GM12878 (cell line): ENCODE measurements at regions not wholly inside any gene's neighbourhood (a gene's known extent, or its start where the extent isn't known, plus 50 kb on each side); places are given as distances from the start of the nearest gene placed in this dataset.

Source experiments
- ATAC-seq: fragments of 200-7000 bp; cut with Tn5 transposase; 3 replicates; pipeline ENCODE4 v1.9.1; 2020; ENCODE audit warnings: mild to moderate bottlenecking, moderate library complexity
- BruUV-seq: library from RNA; stranded (reverse); fragments of 400-500 nt; replicated peaks from 2 replicates; lab custom pipeline; 2021; lab: Mats Ljungman, UMichigan
- CTCF ChIA-PET: fragments of 300-600 bp; sonication (Branson Sonifier 250); formaldehyde crosslinking; extraction: SDS; loops from one replicate; lab custom pipeline; 2021; ENCODE audit warnings: inconsistent platforms; lab: Yijun Ruan, JAX
- POLR2A ChIA-PET: fragments of 350-600 bp; formaldehyde crosslinking; extraction: SDS; loops from one replicate; lab custom pipeline; 2021; ENCODE audit warnings: inconsistent platforms; lab: Charles Lee
- RAD21 ChIA-PET: fragments of 300-600 bp; sonication (Branson Sonifier 250); formaldehyde crosslinking; loops from one replicate; lab custom pipeline; 2023; ENCODE audit warnings: antibody characterized with exemption; ENCODE audit not compliant: unreplicated experiment; lab: Charles Lee
- SMC1A ChIA-PET: fragments of 300-600 bp; sonication (Branson Sonifier 250); formaldehyde crosslinking; loops from one replicate; lab custom pipeline; 2023; ENCODE audit not compliant: unreplicated experiment, uncharacterized antibody; lab: Charles Lee
- DNase-seq: peaks from one replicate; pipeline ENCODE4 v3.0.0-alpha.2; 2011; ENCODE audit warnings: low read depth, low spot score
- FAIRE-seq: peaks from 3 replicates; lab custom pipeline; 2011; peaks lifted over from hg19 to GRCh38; lab: Jason Lieb, UNC
- H2AFZ ChIP-seq: 2 replicates; pipeline ENCODE4 v1.6.0; 2011; ENCODE audit warnings: low read depth, low read length, control low read depth; ENCODE audit not compliant: control insufficient read depth
- H3K27ac ChIP-seq: 2 replicates; pipeline ENCODE4 v1.5.1; 2011; ENCODE audit warnings: control low read depth; ENCODE audit not compliant: control insufficient read depth, insufficient read depth
- H3K27me3 ChIP-seq, 2 experiments: replicated peaks in 1 of 2; 2 replicates each; pipeline versions ENCODE4 v1.6.0 to v1.6.1; 2011; ENCODE audit warnings: low read length in 1 of 2; ENCODE audit not compliant: control insufficient read depth in 2 of 2, insufficient read depth in 2 of 2
- H3K36me3 ChIP-seq, 2 experiments: 2 replicates each; pipeline ENCODE4 v1.5.1; 2011; ENCODE audit warnings: low read length in 1 of 2; ENCODE audit not compliant: control insufficient read depth in 2 of 2, insufficient read depth in 2 of 2
- H3K4me1 ChIP-seq: 2 replicates; pipeline ENCODE4 v1.6.1; 2011; ENCODE audit warnings: mild to moderate bottlenecking, low read length, moderate library complexity, mixed read lengths; ENCODE audit not compliant: control insufficient read depth, insufficient read depth
- H3K4me2 ChIP-seq: 2 replicates; pipeline ENCODE4 v1.6.0; 2011; ENCODE audit warnings: control low read depth; ENCODE audit not compliant: control insufficient read depth, insufficient read depth
- H3K4me3 ChIP-seq: fragments of 200-600 bp; sonication (generic); 2 replicates; pipeline ENCODE4 v1.5.1; 2016
- H3K79me2 ChIP-seq: 2 replicates; pipeline ENCODE4 v1.6.0; 2011; ENCODE audit warnings: low read length; ENCODE audit not compliant: control insufficient read depth, insufficient read depth
- H3K9ac ChIP-seq: 2 replicates; pipeline ENCODE4 v1.8.0; 2011; ENCODE audit warnings: low read length, control low read depth, mixed read lengths; ENCODE audit not compliant: control insufficient read depth, insufficient read depth
- H3K9me3 ChIP-seq: replicated peaks from 3 replicates; pipeline ENCODE4 v1.5.1; 2011; ENCODE audit warnings: mild to moderate bottlenecking, low read length; ENCODE audit not compliant: control insufficient read depth, insufficient read depth
- H4K20me1 ChIP-seq: 2 replicates; pipeline ENCODE4 v1.6.0; 2011; ENCODE audit not compliant: control insufficient read depth, insufficient read depth
- CEBPB ChIP-seq, 2 experiments: fragments of 150-350 bp in 1 of 2; IDR thresholded peaks; 2 replicates each; pipeline ENCODE4 v1.6.1; 2012 to 2014; ENCODE audit warnings: low read depth in 2 of 2, low read length in 2 of 2, borderline replicate concordance in 1 of 2, inconsistent platforms in 1 of 2
- DPF2 ChIP-seq: fragments of 450-650 bp; IDR thresholded peaks from 2 replicates; pipeline ENCODE4 v1.6.1; 2017; ENCODE audit warnings: mild to moderate bottlenecking
- MEF2B ChIP-seq: fragments of 450-650 bp; IDR thresholded peaks from 2 replicates; pipeline ENCODE4 v1.6.1; 2018; ENCODE audit warnings: mild to moderate bottlenecking, moderate library complexity; ENCODE audit not compliant: partially characterized antibody, poor library complexity, severe bottlenecking
- MTA2 ChIP-seq: fragments of 450-650 bp; IDR thresholded peaks from 2 replicates; pipeline ENCODE4 v1.6.1; 2016; ENCODE audit warnings: low read depth, mild to moderate bottlenecking, moderate library complexity
- POLR2A ChIP-seq: IDR thresholded peaks from 2 replicates; pipeline ENCODE4 v1.6.1; 2011; ENCODE audit warnings: low read depth, mild to moderate bottlenecking, low read length
- POLR2AphosphoS5 ChIP-seq: IDR thresholded peaks from 2 replicates; pipeline ENCODE4 v1.6.1; 2011; ENCODE audit warnings: mild to moderate bottlenecking, low read length, inconsistent platforms
- RAD51 ChIP-seq: fragments of 450-650 bp; IDR thresholded peaks from 2 replicates; pipeline ENCODE4 v1.6.1; 2016; ENCODE audit warnings: moderate library complexity, mild to moderate bottlenecking, inconsistent platforms
- SMARCA5 ChIP-seq: fragments of 450-650 bp; IDR thresholded peaks from 2 replicates; pipeline ENCODE4 v1.6.1; 2017; ENCODE audit warnings: mild to moderate bottlenecking
- SP1 ChIP-seq: IDR thresholded peaks from one replicate; pipeline ENCODE4 v1.6.1; 2011; ENCODE audit warnings: low read depth, low read length
- STAT3 ChIP-seq: IDR thresholded peaks from 2 replicates; pipeline ENCODE4 v1.6.1; 2011; ENCODE audit warnings: low read depth, low read length, improper control_type of control experiment
- TBL1XR1 ChIP-seq: IDR thresholded peaks from 2 replicates; pipeline ENCODE4 v1.6.1; 2012; ENCODE audit warnings: low read depth, low read length, improper control_type of control experiment
- ZNF217 ChIP-seq: fragments of 450-650 bp; IDR thresholded peaks from 2 replicates; pipeline ENCODE4 v1.6.1; 2017; ENCODE audit warnings: antibody characterized with exemption, mild to moderate bottlenecking
- ZNF274 ChIP-seq: IDR thresholded peaks from one replicate; pipeline ENCODE4 v1.8.0; 2011; ENCODE audit not compliant: insufficient read length, insufficient read depth
- ZNF384 ChIP-seq: IDR thresholded peaks from 2 replicates; pipeline ENCODE4 v1.6.1; 2012; ENCODE audit warnings: low read depth, mild to moderate bottlenecking, low read length, improper control_type of control experiment, borderline replicate concordance
- WGBS: methylation state at CpG from one replicate; pipeline ENCODE4 v1.1.6; 2016; ENCODE audit warnings: low lambda C conversion rate; ENCODE audit not compliant: insufficient replicate concordance, insufficient coverage; ENCODE audit errors: missing lambda C conversion rate; 5-methylcytosine and 5-hydroxymethylcytosine counted together
- in situ Hi-C: fragments of 300-500 bp; cut with MboI; formaldehyde crosslinking; loops from 9 replicates; pipeline ENCODE4 v1.14.3; 2018; ENCODE audit warnings: mixed read lengths
- intact Hi-C: fragments of 100-400 bp; cut with micrococcal nuclease; formaldehyde crosslinking; loops from one replicate; pipeline ENCODE4 v1.14.2; 2022; ENCODE audit not compliant: unreplicated experiment
- TF ChIP-seq, protein P1 (sequence below): fragments of 450-650 bp; formaldehyde crosslinking; IDR thresholded peaks from 2 replicates; pipeline ENCODE4 v1.4.0; 2020; ENCODE audit warnings: mild to moderate bottlenecking, moderate library complexity
- TF ChIP-seq, protein P2 (sequence below): IDR thresholded peaks from 2 replicates; pipeline ENCODE4 v1.6.1; 2012; ENCODE audit warnings: low read depth, low read length, improper control_type of control experiment
- TF ChIP-seq, protein P3 (sequence below): IDR thresholded peaks from 2 replicates; pipeline ENCODE4 v1.6.1; 2012; ENCODE audit warnings: low read depth, low read length, improper control_type of control experiment
- TF ChIP-seq, protein P4 (sequence below): IDR thresholded peaks from 2 replicates; pipeline ENCODE4 v1.6.1; 2012; ENCODE audit warnings: low read depth, low read length, improper control_type of control experiment

DNA sequence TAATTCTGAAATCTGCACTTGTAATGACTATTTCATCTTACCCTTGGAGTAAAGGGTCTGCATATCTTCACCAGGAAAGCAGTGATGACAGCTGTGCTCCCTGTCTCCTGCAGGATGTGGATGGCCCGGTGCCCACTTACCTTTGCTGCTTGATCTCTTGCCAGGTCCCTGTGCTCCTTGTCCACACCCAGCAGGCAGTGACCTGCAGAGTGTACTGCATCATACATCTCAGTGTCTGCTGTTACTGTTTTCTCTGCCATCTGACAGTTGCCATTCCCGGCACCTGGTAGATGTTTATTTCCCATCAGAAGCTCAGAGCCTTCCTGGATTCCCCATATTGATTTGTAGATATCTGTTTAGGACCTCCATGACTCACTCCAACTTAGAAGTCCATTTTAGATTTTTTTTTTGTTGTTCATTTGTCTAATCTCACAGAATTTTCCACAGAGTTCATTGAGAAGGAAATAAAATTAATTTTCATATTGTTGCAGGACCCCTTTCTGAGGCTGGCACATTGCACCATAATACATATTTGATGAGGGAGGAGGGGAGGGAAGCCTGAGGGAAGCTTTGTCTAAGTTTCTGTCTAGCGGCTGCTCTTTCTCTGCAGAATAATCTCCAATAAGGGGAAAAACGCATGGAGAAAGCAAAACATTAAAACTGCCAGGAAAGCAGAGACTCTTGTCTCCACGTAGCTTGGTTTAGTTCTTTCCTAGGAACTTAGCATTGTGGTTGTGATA is 697.5 kb upstream of the RAB6C start:
- Histone ChIP-seq H3K9ac (no peak overlapping the region), H3K4me2 (no peak overlapping the region), H3K27ac (no peak overlapping the region), H3K9me3 (no peaks in the 10 kb centered on the region), H4K20me1 (no peaks in the 10 kb centered on the region)
- intact Hi-C loops (no loop called here), in situ Hi-C loops (no loop called here)
- BruUV-seq: no TSS peak
- POLR2A ChIA-PET: no interaction called here
- TF ChIP-seq POLR2A (no peak), MTA2 (no peak), STAT3 (no peak), ZNF384 (no peak), POLR2AphosphoS5 (no peak), DPF2 (no peak), SP1 (no peak), SMARCA5 (no peak), RAD51 (no peak), ZNF274 (no peak), TBL1XR1 (no peak), ZNF217 (no peak), MEF2B (no peak), CEBPB (IDR thresholded peaks at IDR 0.05; ENCODE audit: borderline replicate concordance in 1 of 2, low read depth in 2 of 2, low read length in 2 of 2) (no peak)
- TF ChIP-seq, protein P1, sequence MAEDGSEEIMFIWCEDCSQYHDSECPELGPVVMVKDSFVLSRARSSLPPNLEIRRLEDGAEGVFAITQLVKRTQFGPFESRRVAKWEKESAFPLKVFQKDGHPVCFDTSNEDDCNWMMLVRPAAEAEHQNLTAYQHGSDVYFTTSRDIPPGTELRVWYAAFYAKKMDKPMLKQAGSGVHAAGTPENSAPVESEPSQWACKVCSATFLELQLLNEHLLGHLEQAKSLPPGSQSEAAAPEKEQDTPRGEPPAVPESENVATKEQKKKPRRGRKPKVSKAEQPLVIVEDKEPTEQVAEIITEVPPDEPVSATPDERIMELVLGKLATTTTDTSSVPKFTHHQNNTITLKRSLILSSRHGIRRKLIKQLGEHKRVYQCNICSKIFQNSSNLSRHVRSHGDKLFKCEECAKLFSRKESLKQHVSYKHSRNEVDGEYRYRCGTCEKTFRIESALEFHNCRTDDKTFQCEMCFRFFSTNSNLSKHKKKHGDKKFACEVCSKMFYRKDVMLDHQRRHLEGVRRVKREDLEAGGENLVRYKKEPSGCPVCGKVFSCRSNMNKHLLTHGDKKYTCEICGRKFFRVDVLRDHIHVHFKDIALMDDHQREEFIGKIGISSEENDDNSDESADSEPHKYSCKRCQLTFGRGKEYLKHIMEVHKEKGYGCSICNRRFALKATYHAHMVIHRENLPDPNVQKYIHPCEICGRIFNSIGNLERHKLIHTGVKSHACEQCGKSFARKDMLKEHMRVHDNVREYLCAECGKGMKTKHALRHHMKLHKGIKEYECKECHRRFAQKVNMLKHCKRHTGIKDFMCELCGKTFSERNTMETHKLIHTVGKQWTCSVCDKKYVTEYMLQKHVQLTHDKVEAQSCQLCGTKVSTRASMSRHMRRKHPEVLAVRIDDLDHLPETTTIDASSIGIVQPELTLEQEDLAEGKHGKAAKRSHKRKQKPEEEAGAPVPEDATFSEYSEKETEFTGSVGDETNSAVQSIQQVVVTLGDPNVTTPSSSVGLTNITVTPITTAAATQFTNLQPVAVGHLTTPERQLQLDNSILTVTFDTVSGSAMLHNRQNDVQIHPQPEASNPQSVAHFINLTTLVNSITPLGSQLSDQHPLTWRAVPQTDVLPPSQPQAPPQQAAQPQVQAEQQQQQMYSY (CRISPR knock-in tag): no peak
- TF ChIP-seq, protein P2, sequence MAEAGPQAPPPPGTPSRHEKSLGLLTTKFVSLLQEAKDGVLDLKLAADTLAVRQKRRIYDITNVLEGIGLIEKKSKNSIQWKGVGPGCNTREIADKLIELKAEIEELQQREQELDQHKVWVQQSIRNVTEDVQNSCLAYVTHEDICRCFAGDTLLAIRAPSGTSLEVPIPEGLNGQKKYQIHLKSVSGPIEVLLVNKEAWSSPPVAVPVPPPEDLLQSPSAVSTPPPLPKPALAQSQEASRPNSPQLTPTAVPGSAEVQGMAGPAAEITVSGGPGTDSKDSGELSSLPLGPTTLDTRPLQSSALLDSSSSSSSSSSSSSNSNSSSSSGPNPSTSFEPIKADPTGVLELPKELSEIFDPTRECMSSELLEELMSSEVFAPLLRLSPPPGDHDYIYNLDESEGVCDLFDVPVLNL: no peak
- TF ChIP-seq, protein P3, sequence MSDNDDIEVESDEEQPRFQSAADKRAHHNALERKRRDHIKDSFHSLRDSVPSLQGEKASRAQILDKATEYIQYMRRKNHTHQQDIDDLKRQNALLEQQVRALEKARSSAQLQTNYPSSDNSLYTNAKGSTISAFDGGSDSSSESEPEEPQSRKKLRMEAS: no peak
- TF ChIP-seq, protein P4, sequence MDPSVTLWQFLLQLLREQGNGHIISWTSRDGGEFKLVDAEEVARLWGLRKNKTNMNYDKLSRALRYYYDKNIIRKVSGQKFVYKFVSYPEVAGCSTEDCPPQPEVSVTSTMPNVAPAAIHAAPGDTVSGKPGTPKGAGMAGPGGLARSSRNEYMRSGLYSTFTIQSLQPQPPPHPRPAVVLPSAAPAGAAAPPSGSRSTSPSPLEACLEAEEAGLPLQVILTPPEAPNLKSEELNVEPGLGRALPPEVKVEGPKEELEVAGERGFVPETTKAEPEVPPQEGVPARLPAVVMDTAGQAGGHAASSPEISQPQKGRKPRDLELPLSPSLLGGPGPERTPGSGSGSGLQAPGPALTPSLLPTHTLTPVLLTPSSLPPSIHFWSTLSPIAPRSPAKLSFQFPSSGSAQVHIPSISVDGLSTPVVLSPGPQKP: no peak
- TF ChIP-seq, all 136 proteins: peak for 0
- ChIA-PET SMC1A (no interaction called here), CTCF (no interaction called here), RAD21 (no interaction called here)
- Histone ChIP-seq H3K79me2 (no peaks in the 10 kb centered on the region), H3K27me3 (no peaks in the 10 kb centered on the region; a peak in 1 of 4 replicates), H3K4me3 (no peak overlapping the region), H3K36me3 (no peaks in the 10 kb centered on the region), H2AFZ (no peak overlapping the region), H3K4me1 (no peaks in the 10 kb centered on the region)
- DNase-seq (no peak), FAIRE-seq (no peak), ATAC-seq (no peak)
- WGBS: 10% methylated on average over 5 of the region's 5 CpGs
